HEK293 (cell line): ENCODE measurements at regions not wholly inside any gene's neighbourhood (a gene's known extent, or its start where the extent isn't known, plus 50 kb on each side); places are given as distances from the start of the nearest gene placed in this dataset.

Experiments used
- CTCF ChIP-seq: fragments of 450-650 bp; formaldehyde crosslinking; IDR thresholded peaks from 2 replicates; pipeline ENCODE4 v1.5.1; 2016; ENCODE audit warnings: missing biosample characterization, missing genetic modification characterization
- GLIS2 ChIP-seq: fragments of 450-650 bp; formaldehyde crosslinking; IDR thresholded peaks from 2 replicates; pipeline ENCODE4 v1.5.1; 2016; ENCODE audit warnings: missing biosample characterization, missing genetic modification characterization
- ZBTB26 ChIP-seq: fragments of 450-650 bp; formaldehyde crosslinking; optimal IDR thresholded peaks from 2 replicates; pipeline ENCODE3; 2016; ENCODE audit warnings: missing biosample characterization, mild to moderate bottlenecking, missing genetic modification characterization
- ZFP3 ChIP-seq: fragments of 450-650 bp; formaldehyde crosslinking; IDR thresholded peaks from 2 replicates; pipeline ENCODE4 v1.5.1; 2016; ENCODE audit warnings: low read depth, missing biosample characterization, missing genetic modification characterization
- ZNF157 ChIP-seq: fragments of 450-650 bp; formaldehyde crosslinking; IDR thresholded peaks from 2 replicates; pipeline ENCODE4 v1.5.1; 2016; ENCODE audit warnings: missing biosample characterization, missing genetic modification characterization

GRCh38 chr16:26643519-26643918 is 423.2 kb upstream of the C16orf82 start:
- TF ChIP-seq ZFP3 (no peak), ZNF157 (tag by site-specific recombination) (no peak), ZBTB26 (tag by site-specific recombination) (no peak), CTCF (tag by site-specific recombination) (no peak), GLIS2 (tag by site-specific recombination) (no peak)
